LNCAP (cell line): ENCODE measurements at regions not wholly inside any gene's neighbourhood (a gene's known extent, or its start where the extent isn't known, plus 50 kb on each side); places are given as distances from the start of the nearest gene placed in this dataset.
A peak's percentile ranks its signal among the peaks of the same experiment; 100 is the strongest.

Source experiments
- CTCF ChIP-seq: fragments of 450-650 bp; IDR thresholded peaks from 2 replicates; pipeline ENCODE4 v1.5.1; 2017; ENCODE audit warnings: mild to moderate bottlenecking

GRCh38 chr15:59746777-59747176, 57.7 kb upstream of the BNIP2 start:
- no peak for TF ChIP-seq CTCF

GRCh38 chr15:59741274-59741906, 52.3 kb upstream of the BNIP2 start:
- TF ChIP-seq CTCF: peak; percentile 77

- TF ChIP-seq CTCF: no peak
These were observed 50.6 kb upstream of the BNIP2 start for GRCh38 chr15:59739557-59740186.
